ENCODE measurements at regions not wholly inside any gene's neighbourhood (a gene's known extent, or its start where the extent isn't known, plus 50 kb on each side); places are given as distances from the start of the nearest gene placed in this dataset.

- CTCF ChIA-PET = interaction anchor here (2.7 kb wide), 1 partner anchor 15 kb away, joined by 7 read pairs; no protein-coding TSS in a partner anchor
- H3K4me2 ChIP-seq (ENCODE audit: low read depth, low read length) = no peak overlapping the region
These were observed 87.1 kb upstream of the GRK3 start for GRCh38 chr22:25477358-25477757.

More at GRCh38 chr22:25477358-25477757, 87.1 kb upstream of the GRK3 start:
- dilution Hi-C loops (cut with HindIII; ENCODE audit: low sequenced_read_pairs, unreplicated experiment) (no loop called here), in situ Hi-C loops (cut with MboI; ENCODE audit: low sequenced_read_pairs) (no loop called here), intact Hi-C loops (cut with micrococcal nuclease) (no loop called here)
- Histone ChIP-seq H3K14ac (replicated peaks; ENCODE audit: low read depth, low read length) (no peak overlapping the region), H2BK15ac (ENCODE audit: low read depth, low read length) (no peak overlapping the region), H3K9me1 (ENCODE audit: insufficient read depth, low read length) (peaks cover 5% of the 10 kb centered on the region), H3K18ac (ENCODE audit: low read depth, low read length) (no peak overlapping the region), H2AFZ (replicated peaks; ENCODE audit: low read length, poor library complexity) (no peak overlapping the region), H4K8ac (ENCODE audit: low read depth in 2 of 2, low read length in 2 of 2) (no peak overlapping the region), H3K27me3 (ENCODE audit: control insufficient read depth, insufficient read depth, low read length) (no peaks in the 10 kb centered on the region), H3K4me1 (ENCODE audit: control insufficient read depth, insufficient read depth, low read length) (peaks cover 5% of the 10 kb centered on the region; the same call in 1 of the 2 replicates), H2BK20ac (ENCODE audit: low read depth, low read length) (no peak overlapping the region), H2AK5ac (ENCODE audit: low read depth, low read length) (no peak overlapping the region), H3K9ac (ENCODE audit: low read depth, low read length) (no peak overlapping the region), H4K91ac (ENCODE audit: insufficient read depth, low read depth, low read length) (no peak overlapping the region), H2BK5ac (ENCODE audit: low read depth, low read length, poor library complexity, severe bottlenecking) (no peak overlapping the region), H2BK120ac (ENCODE audit: low read depth, low read length) (no peak overlapping the region), H3K36me3 (ENCODE audit: control insufficient read depth, insufficient read depth, low read length) (peaks cover 10% of the 10 kb centered on the region), H4K20me1 (ENCODE audit: insufficient read depth, low read length) (no peaks in the 10 kb centered on the region), H3K4ac (ENCODE audit: low read depth, low read length) (no peak overlapping the region), H3K4me3 (ENCODE audit: insufficient read depth, low read depth, low read length) (no peak overlapping the region), H4K5ac (ENCODE audit: low read depth, low read length) (no peak overlapping the region), H3K56ac (ENCODE audit: extremely low read depth, insufficient read depth, low read length) (no peak overlapping the region), H3K79me1 (ENCODE audit: low read depth in 1 of 2, low read length in 2 of 2) (peaks cover 0 to 6% of the 10 kb centered on the region in 2 experiments; a peak in 1 of 4 replicates), H2AK9ac (replicated peaks; ENCODE audit: low read depth, low read length, poor library complexity) (no peak overlapping the region), H3K9me3 (ENCODE audit: control insufficient read depth, insufficient read depth, low read length) (peaks cover 2% of the 10 kb centered on the region), H3K23ac (ENCODE audit: low read depth, low read length) (no peak overlapping the region), H3K27ac (ENCODE audit: insufficient read depth, low read length) (no peak overlapping the region)
- WGBS, 2 experiments (ENCODE audit: extremely low coverage in 2 of 2, insufficient read length in 1 of 2) = 100% methylated on average over 1 of the region's 3 CpGs; no CpG with 5 or more reads in 1 of the 2 experiments
- DNase-seq = no peak
- POLR2A ChIA-PET (ENCODE audit: unreplicated experiment) = no interaction called here
- no peak for ATAC-seq (ENCODE audit: low read depth)
- no TSS peak for BruUV-seq (replicated peaks)
- no peak for TF ChIP-seq ELK1 (IDR thresholded peaks at IDR 0.05; ENCODE audit: borderline replicate concordance, low read depth, low read length)
- no peak for TF ChIP-seq BHLHE40 (IDR thresholded peaks at IDR 0.05; ENCODE audit: low read depth, low read length)
- TF ChIP-seq CTCF (conservative IDR thresholded peaks at IDR 0.05; ENCODE audit: low read depth, low read length) = no peak
- no peak for TF ChIP-seq CHD1 (IDR thresholded peaks at IDR 0.05; ENCODE audit: low read depth, low read length)
- no peak for TF ChIP-seq MAZ (IDR thresholded peaks at IDR 0.05; ENCODE audit: borderline replicate concordance, low read depth, low read length)
- no peak for TF ChIP-seq NFE2L2 (IDR thresholded peaks at IDR 0.05; ENCODE audit: low read depth, low read length)
- TF ChIP-seq RFX5 (IDR thresholded peaks at IDR 0.05; ENCODE audit: low read depth, low read length) = no peak
- TF ChIP-seq RAD21 (IDR thresholded peaks at IDR 0.05; ENCODE audit: low read length) = no peak
- TF ChIP-seq USF2 (IDR thresholded peaks at IDR 0.05; ENCODE audit: low read depth, low read length) = no peak
- TF ChIP-seq RCOR1 (IDR thresholded peaks at IDR 0.05; ENCODE audit: insufficient replicate concordance, low read length) = no peak
- no peak for TF ChIP-seq MXI1 (IDR thresholded peaks at IDR 0.05; ENCODE audit: borderline replicate concordance, low read depth, low read length)

Measured in IMR-90 (cell line).